ENCODE measurements at regions not wholly inside any gene's neighbourhood (a gene's known extent, or its start where the extent isn't known, plus 50 kb on each side); places are given as distances from the start of the nearest gene placed in this dataset.
"Not testable (repeated sequence)": the region's sequence is repeated elsewhere in the genome, so short reads cannot be mapped to it uniquely, and the experiment has no call there.

DNA sequence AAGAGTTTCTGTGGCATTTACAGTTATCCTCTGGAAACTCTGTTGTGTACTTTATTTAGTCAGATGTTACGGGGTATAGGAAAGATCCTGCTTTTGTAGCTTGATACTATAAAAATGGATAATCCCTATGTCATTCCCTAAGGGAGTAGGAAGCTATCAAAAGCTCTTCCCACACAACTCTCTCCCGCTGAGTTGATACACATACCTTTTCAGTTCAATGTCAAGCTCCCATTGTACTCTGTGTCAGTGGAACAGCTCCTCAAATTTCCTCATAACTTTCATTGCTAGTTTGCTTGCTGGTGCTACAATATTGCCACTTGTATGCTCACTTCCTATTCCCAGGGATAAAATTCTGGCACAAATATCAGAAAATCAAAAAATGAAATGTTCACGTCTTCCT is 893.3 kb upstream of the GBE1 start:
- H3K9me3 Mint-ChIP-seq, result peaks cover 4 to 14% of the 10 kb centered on the region in 2 donors
- ATAC-seq (replicated peaks in 1 of 2) (no peak), DNase-seq (no peak)
- H3K36me3 Mint-ChIP-seq (ENCODE audit: insufficient read depth in 2 of 2), result no peaks in the 10 kb centered on the region
- H3K4me3 Mint-ChIP-seq, result no peak overlapping the region
- no peaks in the 10 kb centered on the region for H3K4me1 Mint-ChIP-seq (ENCODE audit: low read depth)
- no peaks in the 10 kb centered on the region for H3K27me3 Mint-ChIP-seq (ENCODE audit: low read depth)
- no peak overlapping the region for H3K27ac Mint-ChIP-seq

- ATAC-seq (replicated peaks in 1 of 2), result no peak
- Mint-ChIP-seq H3K4me1 (ENCODE audit: low read depth) (no peaks in the 10 kb centered on the region), H3K4me3 (no peak overlapping the region), H3K27me3 (ENCODE audit: low read depth) (no peaks in the 10 kb centered on the region), H3K9me3 (peaks cover 0 to 6% of the 10 kb centered on the region in 2 donors), H3K36me3 (ENCODE audit: insufficient read depth in 2 of 2) (no peaks in the 10 kb centered on the region), H3K27ac (no peak overlapping the region)
- DNase-seq, result no peak
Observed at GRCh38 chr3:82643948-82644347, 882.5 kb upstream of the GBE1 start.

- ATAC-seq (replicated peaks in 1 of 2), result no peak
- no peaks in the 10 kb centered on the region for H3K4me1 Mint-ChIP-seq (ENCODE audit: low read depth)
Observed at GRCh38 chr3:82641701-82642100, 880.3 kb upstream of the GBE1 start.

GRCh38 chr3:82640254-82640653 is 878.8 kb upstream of the GBE1 start:
- no peaks in the 10 kb centered on the region for H3K27me3 Mint-ChIP-seq (ENCODE audit: low read depth)
- no peaks in the 10 kb centered on the region for H3K4me1 Mint-ChIP-seq (ENCODE audit: low read depth)
- no peak for DNase-seq
- ATAC-seq (replicated peaks in 1 of 2), result no peak
- H3K9me3 Mint-ChIP-seq, result peaks cover 0 to 2% of the 10 kb centered on the region in 2 donors
- H3K4me3 Mint-ChIP-seq, result no peak overlapping the region
- no peaks in the 10 kb centered on the region for H3K36me3 Mint-ChIP-seq (ENCODE audit: insufficient read depth in 2 of 2)
- H3K27ac Mint-ChIP-seq, result no peak overlapping the region

More at GRCh38 chr3:82641701-82642100, 880.3 kb upstream of the GBE1 start:
- H3K27ac Mint-ChIP-seq, result no peak overlapping the region
- H3K9me3 Mint-ChIP-seq, result peaks cover 0 to 5% of the 10 kb centered on the region in 2 donors
- no peaks in the 10 kb centered on the region for H3K36me3 Mint-ChIP-seq (ENCODE audit: insufficient read depth in 2 of 2)
- H3K4me3 Mint-ChIP-seq, result no peak overlapping the region
- no peaks in the 10 kb centered on the region for H3K27me3 Mint-ChIP-seq (ENCODE audit: low read depth)
- no peak for DNase-seq

DNA sequence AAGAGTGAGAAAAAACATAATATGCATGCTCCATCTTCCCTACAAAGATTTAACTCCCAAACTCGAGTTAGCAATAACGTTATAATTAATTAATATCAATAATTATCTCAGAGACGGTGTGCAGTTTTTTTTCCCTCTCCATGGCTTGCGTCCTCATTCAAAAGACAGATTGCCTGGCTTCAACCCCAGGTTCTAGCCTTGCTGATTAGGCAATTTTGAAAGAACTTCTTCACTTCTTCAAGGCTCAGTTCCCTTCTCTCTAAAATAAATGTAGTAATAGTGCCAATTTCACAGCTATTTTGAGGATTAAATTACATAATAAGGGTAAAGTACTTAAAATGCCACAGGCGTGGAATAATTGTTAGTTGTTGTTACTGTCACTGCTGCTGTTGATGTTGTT is 876.1 kb upstream of the GBE1 start:
- Mint-ChIP-seq H3K27me3 (ENCODE audit: low read depth) (no peaks in the 10 kb centered on the region), H3K9me3 (peaks cover 0 to 5% of the 10 kb centered on the region in 2 donors), H3K4me1 (ENCODE audit: low read depth) (no peaks in the 10 kb centered on the region), H3K4me3 (no peak overlapping the region), H3K36me3 (ENCODE audit: insufficient read depth in 2 of 2) (no peaks in the 10 kb centered on the region), H3K27ac (no peak overlapping the region)
- no peak for ATAC-seq (replicated peaks in 1 of 2)
- DNase-seq, result no peak

GRCh38 chr3:82636177-82636576 is 874.7 kb upstream of the GBE1 start:
- Mint-ChIP-seq H3K27me3 (ENCODE audit: low read depth) (no peaks in the 10 kb centered on the region), H3K9me3 (peaks cover 0 to 5% of the 10 kb centered on the region in 2 donors), H3K4me3 (no peak overlapping the region), H3K27ac (no peak overlapping the region), H3K4me1 (ENCODE audit: low read depth) (no peaks in the 10 kb centered on the region), H3K36me3 (ENCODE audit: insufficient read depth in 2 of 2) (no peaks in the 10 kb centered on the region)
- DNase-seq (no peak), ATAC-seq (replicated peaks in 1 of 2) (no peak)

GRCh38 chr3:82633319-82633718 is 871.9 kb upstream of the GBE1 start:
- Mint-ChIP-seq H3K4me3 (no peak overlapping the region), H3K27me3 (ENCODE audit: low read depth) (no peaks in the 10 kb centered on the region), H3K4me1 (ENCODE audit: low read depth) (no peaks in the 10 kb centered on the region), H3K9me3 (peaks cover 8 to 10% of the 10 kb centered on the region in 2 donors), H3K27ac (no peak overlapping the region), H3K36me3 (ENCODE audit: insufficient read depth in 2 of 2) (no peaks in the 10 kb centered on the region)
- no peak for ATAC-seq (replicated peaks in 1 of 2)
- DNase-seq, result no peak

DNA sequence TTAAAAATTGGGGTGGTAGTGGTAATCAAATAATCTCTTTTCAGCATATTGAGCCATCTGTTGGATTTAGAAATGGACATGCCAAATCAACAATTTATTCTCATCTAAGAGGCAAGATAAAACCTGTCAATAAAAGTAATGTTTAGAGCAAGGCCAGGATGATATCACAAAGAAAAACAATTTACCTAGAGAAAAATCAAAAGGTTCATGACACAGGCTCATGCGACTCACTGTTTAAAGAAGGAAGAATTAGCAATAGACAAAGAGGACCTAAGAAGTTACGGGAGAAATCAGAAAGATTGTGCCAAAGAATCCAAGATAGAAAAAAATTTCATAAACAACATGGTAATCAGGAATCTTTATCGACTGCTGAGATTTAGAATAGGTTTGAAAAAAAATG is 868.5 kb upstream of the GBE1 start:
- Mint-ChIP-seq H3K27ac (no peak overlapping the region), H3K4me1 (ENCODE audit: low read depth) (no peaks in the 10 kb centered on the region), H3K9me3 (peaks cover 9 to 11% of the 10 kb centered on the region in 2 donors), H3K4me3 (no peak overlapping the region), H3K36me3 (ENCODE audit: insufficient read depth in 2 of 2) (no peaks in the 10 kb centered on the region), H3K27me3 (ENCODE audit: low read depth) (no peaks in the 10 kb centered on the region)
- ATAC-seq (replicated peaks in 1 of 2) (no peak), DNase-seq (no peak)

- DNase-seq (no peak), ATAC-seq (replicated peaks in 1 of 2) (no peak)
- no peaks in the 10 kb centered on the region for H3K27me3 Mint-ChIP-seq (ENCODE audit: low read depth)
- peaks cover 9 to 13% of the 10 kb centered on the region in 2 donors for H3K9me3 Mint-ChIP-seq
- no peak overlapping the region for H3K27ac Mint-ChIP-seq
- no peak overlapping the region for H3K4me3 Mint-ChIP-seq
- no peaks in the 10 kb centered on the region for H3K4me1 Mint-ChIP-seq (ENCODE audit: low read depth)
- no peaks in the 10 kb centered on the region for H3K36me3 Mint-ChIP-seq (ENCODE audit: insufficient read depth in 2 of 2)
Observed at GRCh38 chr3:82628385-82629014, 867.1 kb upstream of the GBE1 start.

GRCh38 chr3:82627733-82628132 is 866.3 kb upstream of the GBE1 start:
- no peak overlapping the region for H3K4me3 Mint-ChIP-seq
- H3K4me1 Mint-ChIP-seq (ENCODE audit: low read depth), result no peaks in the 10 kb centered on the region
- no peak overlapping the region for H3K27ac Mint-ChIP-seq
- no peaks in the 10 kb centered on the region for H3K27me3 Mint-ChIP-seq (ENCODE audit: low read depth)
- H3K36me3 Mint-ChIP-seq (ENCODE audit: insufficient read depth in 2 of 2), result no peaks in the 10 kb centered on the region
- no peak for ATAC-seq (replicated peaks in 1 of 2)
- peaks cover 7 to 15% of the 10 kb centered on the region in 2 donors for H3K9me3 Mint-ChIP-seq
- DNase-seq, result no peak

DNA sequence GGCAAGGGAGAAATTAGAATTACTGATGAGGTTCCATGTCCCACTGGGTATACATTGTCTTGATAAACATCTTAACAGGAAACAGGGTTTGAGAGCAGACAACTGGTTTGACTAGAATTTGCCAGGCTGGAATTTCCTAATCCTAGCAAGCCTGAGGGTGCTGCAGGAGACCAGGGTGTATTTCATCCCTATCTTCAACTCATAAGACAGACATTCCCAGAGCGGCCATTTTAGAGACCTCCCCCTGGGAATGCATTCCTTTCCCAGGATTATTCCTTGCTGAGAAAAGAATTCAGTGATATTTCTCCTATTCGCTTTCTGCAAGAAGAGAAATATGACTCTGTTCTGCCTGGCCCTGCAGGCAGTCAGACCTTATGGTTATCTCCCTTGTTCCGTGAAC is 859.3 kb upstream of the GBE1 start:
- not testable (repeated sequence) for DNase-seq; H3K36me3 Mint-ChIP-seq (ENCODE audit: insufficient read depth in 2 of 2); H3K4me1 Mint-ChIP-seq (ENCODE audit: low read depth); H3K27me3 Mint-ChIP-seq (ENCODE audit: low read depth); ATAC-seq (replicated peaks in 1 of 2); H3K4me3 Mint-ChIP-seq; H3K27ac Mint-ChIP-seq
- peaks cover 2 to 12% of the 10 kb centered on the region in 2 donors for H3K9me3 Mint-ChIP-seq

DNA sequence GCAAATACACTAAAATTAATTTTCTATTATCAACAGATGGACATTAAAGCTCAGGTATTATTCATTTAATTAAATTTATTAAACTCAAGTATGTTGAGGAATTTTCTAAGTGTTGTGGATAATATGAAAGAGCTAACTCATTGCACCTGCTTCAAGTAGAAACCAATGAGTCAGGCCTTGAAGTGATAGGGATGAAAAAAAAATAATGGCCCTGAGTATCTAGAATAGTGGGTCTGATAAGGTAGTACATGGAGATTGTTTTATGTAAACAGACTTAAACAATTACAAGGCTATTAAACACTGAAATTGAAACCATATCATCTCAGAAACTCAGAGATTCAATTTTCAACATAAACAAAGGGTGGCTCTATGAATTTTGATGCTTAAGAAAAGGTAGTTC is 857.1 kb upstream of the GBE1 start:
- DNase-seq (no peak), ATAC-seq (replicated peaks in 1 of 2) (no peak)
- peaks cover 2% of the 10 kb centered on the region in 2 donors for H3K36me3 Mint-ChIP-seq (ENCODE audit: insufficient read depth in 2 of 2)
- peaks cover 3 to 12% of the 10 kb centered on the region in 2 donors for H3K9me3 Mint-ChIP-seq
- no peaks in the 10 kb centered on the region for H3K4me1 Mint-ChIP-seq (ENCODE audit: low read depth)
- no peak overlapping the region for H3K27ac Mint-ChIP-seq
- H3K4me3 Mint-ChIP-seq, result no peak overlapping the region
- H3K27me3 Mint-ChIP-seq (ENCODE audit: low read depth), result no peaks in the 10 kb centered on the region

- Mint-ChIP-seq H3K9me3 (peaks cover 10% of the 10 kb centered on the region in 2 donors), H3K4me1 (ENCODE audit: low read depth) (no peaks in the 10 kb centered on the region), H3K4me3 (no peak overlapping the region), H3K27me3 (ENCODE audit: low read depth) (no peaks in the 10 kb centered on the region), H3K27ac (no peak overlapping the region), H3K36me3 (ENCODE audit: insufficient read depth in 2 of 2) (peaks cover 0 to 1% of the 10 kb centered on the region in 2 donors)
- ATAC-seq (replicated peaks in 1 of 2), result no peak
- no peak for DNase-seq
Observed at GRCh38 chr3:82610236-82610635, 848.8 kb upstream of the GBE1 start.

DNA sequence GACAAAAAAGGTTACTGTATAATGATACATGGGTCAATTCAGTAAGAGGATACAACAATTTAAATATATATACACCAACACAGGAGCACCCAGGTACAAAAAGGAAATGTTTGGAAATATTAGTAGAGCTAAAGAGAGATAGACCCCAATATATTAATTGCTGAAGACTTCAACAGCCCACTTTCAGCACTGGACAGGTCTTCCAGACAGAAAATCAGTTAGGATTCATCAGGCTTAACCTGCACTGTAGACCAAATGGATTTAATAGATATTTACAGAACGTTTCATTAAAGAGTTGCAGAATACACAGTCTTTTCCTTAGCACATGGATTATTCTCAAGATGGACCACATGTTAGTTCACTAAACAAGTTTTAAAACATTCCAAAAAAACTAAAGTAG is 845.9 kb upstream of the GBE1 start:
- DNase-seq (no peak), ATAC-seq (replicated peaks in 1 of 2) (no peak)
- no peaks in the 10 kb centered on the region for H3K4me1 Mint-ChIP-seq (ENCODE audit: low read depth)
- H3K36me3 Mint-ChIP-seq (ENCODE audit: insufficient read depth in 2 of 2), result peaks cover 0 to 3% of the 10 kb centered on the region in 2 donors
- no peak overlapping the region for H3K27ac Mint-ChIP-seq
- peaks cover 10 to 13% of the 10 kb centered on the region in 2 donors for H3K9me3 Mint-ChIP-seq
- no peak overlapping the region for H3K4me3 Mint-ChIP-seq
- H3K27me3 Mint-ChIP-seq (ENCODE audit: low read depth), result no peaks in the 10 kb centered on the region

Measured in activated T-cell treated with anti-CD3 and anti-CD28 coated beads, Interleukin-2, amount 50 U/mL, for 72 hours (primary cell).